ENCODE measurements at regions not wholly inside any gene's neighbourhood (a gene's known extent, or its start where the extent isn't known, plus 50 kb on each side); places are given as distances from the start of the nearest gene placed in this dataset.

DNA sequence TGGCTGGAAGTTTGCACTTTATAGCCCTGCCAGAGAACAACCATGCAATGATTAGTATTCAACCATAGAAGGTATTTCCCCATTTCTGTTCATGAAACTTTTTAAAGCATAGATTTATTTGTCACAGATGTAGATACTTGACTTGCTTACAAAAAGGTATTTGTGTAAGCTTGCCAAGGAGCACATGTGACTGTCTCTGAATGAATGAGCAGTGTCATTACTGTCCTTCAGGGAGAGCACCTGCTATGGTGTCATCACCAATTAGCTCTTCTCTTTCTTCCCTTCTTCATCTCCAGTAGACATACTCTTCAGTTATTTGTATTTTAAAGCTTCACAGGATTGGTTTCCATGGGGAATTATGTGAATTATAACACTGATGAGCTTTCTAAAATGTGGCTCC lies 1064.7 kb upstream of the GRIA3 start:
- TF ChIP-seq POLR2A (IDR thresholded peaks at IDR 0.05) (no peak), POLR2AphosphoS5 (IDR thresholded peaks at IDR 0.05) (no peak)
